ENCODE measurements at regions not wholly inside any gene's neighbourhood (a gene's known extent, or its start where the extent isn't known, plus 50 kb on each side); places are given as distances from the start of the nearest gene placed in this dataset.

GRCh38 chr5:29949301-29949872, 1244.1 kb upstream of the CDH6 start:
- TF ChIP-seq CTCF (IDR thresholded peaks at IDR 0.05; ENCODE audit: low read depth, low read length) (no peak), POLR2A (IDR thresholded peaks at IDR 0.05; ENCODE audit: extremely low read depth, insufficient read length) (no peak)
